Keratinocyte (primary cell): ENCODE measurements at regions not wholly inside any gene's neighbourhood (a gene's known extent, or its start where the extent isn't known, plus 50 kb on each side); places are given as distances from the start of the nearest gene placed in this dataset.

Source experiments
- DNase-seq: peaks from one replicate; pipeline ENCODE4 v3.0.0-alpha.2; 2011; ENCODE audit warnings: low read depth, missing footprints, low spot score
- FAIRE-seq: peaks from 2 replicates; lab custom pipeline; 2011; peaks lifted over from hg19 to GRCh38; lab: Jason Lieb, UNC
- H2AFZ ChIP-seq: 2 replicates; pipeline ENCODE4 v1.6.0; 2012; ENCODE audit warnings: low read length, control low read depth, inconsistent platforms; ENCODE audit not compliant: control insufficient read depth
- H3K27ac ChIP-seq: 2 replicates; pipeline ENCODE4 v1.5.1; 2011; ENCODE audit warnings: low read length; ENCODE audit not compliant: control insufficient read depth, insufficient read depth
- H3K27me3 ChIP-seq: 3 replicates; pipeline ENCODE4 v1.6.0; 2011; ENCODE audit warnings: low read length; ENCODE audit not compliant: control insufficient read depth, insufficient read depth; ENCODE audit errors: extremely low read depth
- H3K36me3 ChIP-seq, 2 experiments: 2 replicates in 1 of 2; 3 replicates in 1 of 2; pipeline ENCODE4 v1.5.1; 2011; ENCODE audit warnings: low read length in 2 of 2, mild to moderate bottlenecking in 1 of 2; ENCODE audit not compliant: control insufficient read depth in 2 of 2, insufficient read depth in 2 of 2; ENCODE audit errors: extremely low read depth in 1 of 2
- H3K4me1 ChIP-seq: 3 replicates; pipeline ENCODE4 v1.5.1; 2011; ENCODE audit warnings: low read length; ENCODE audit not compliant: control insufficient read depth, insufficient read depth; ENCODE audit errors: extremely low read depth
- H3K4me2 ChIP-seq: 3 replicates; pipeline ENCODE4 v1.6.0; 2011; ENCODE audit warnings: low read depth, low read length; ENCODE audit not compliant: control insufficient read depth, insufficient read depth; ENCODE audit errors: extremely low read depth
- H3K4me3 ChIP-seq, 3 experiments: fragments of 200-600 bp in 1 of 3; sonication (generic) in 1 of 3; 2 replicates in 2 of 3; 3 replicates in 1 of 3; pipeline ENCODE4 v1.5.1; 2011 to 2016; ENCODE audit warnings: low read length in 3 of 3, mild to moderate bottlenecking in 3 of 3, control low read depth in 2 of 3, inconsistent platforms in 1 of 3, low read depth in 1 of 3, mixed read lengths in 1 of 3, mixed run types in 1 of 3, moderate library complexity in 1 of 3; ENCODE audit not compliant: control insufficient read depth in 2 of 3, insufficient read depth in 2 of 3; ENCODE audit errors: extremely low read depth in 1 of 3
- H3K79me2 ChIP-seq: 2 replicates; pipeline ENCODE4 v1.6.0; 2012; ENCODE audit warnings: low read length; ENCODE audit not compliant: control insufficient read depth, insufficient read depth
- H3K9ac ChIP-seq: 3 replicates; pipeline ENCODE4 v1.6.0; 2011; ENCODE audit warnings: low read length; ENCODE audit not compliant: control insufficient read depth, insufficient read depth; ENCODE audit errors: extremely low read depth
- H3K9me1 ChIP-seq: 3 replicates; pipeline ENCODE4 v1.6.0; 2011; ENCODE audit warnings: low read length; ENCODE audit not compliant: control insufficient read depth, insufficient read depth; ENCODE audit errors: extremely low read depth
- H3K9me3 ChIP-seq: 2 replicates; pipeline ENCODE4 v1.5.1; 2012; ENCODE audit warnings: low read depth, low read length; ENCODE audit not compliant: control insufficient read depth
- H4K20me1 ChIP-seq: 3 replicates; pipeline ENCODE4 v1.6.0; 2011; ENCODE audit warnings: low read length; ENCODE audit not compliant: control insufficient read depth, insufficient read depth; ENCODE audit errors: extremely low read depth
- EZH2 ChIP-seq: IDR thresholded peaks from one replicate; pipeline ENCODE4 v1.6.1; 2012; ENCODE audit warnings: inconsistent platforms, mild to moderate bottlenecking, low read length, moderate library complexity
- dilution Hi-C: fragments of 300-500 bp; cut with MboI; formaldehyde crosslinking; loops from one replicate; pipeline ENCODE4 v1.7.0; 2020; ENCODE audit warnings: low sequenced_read_pairs; ENCODE audit not compliant: extremely low pct_ligation_motif_present
- TF ChIP-seq, protein P1 (sequence below), 3 experiments: IDR thresholded peaks in 1 of 3; conservative IDR thresholded peaks in 1 of 3; optimal IDR thresholded peaks in 1 of 3; 2 replicates in 2 of 3; 3 replicates in 1 of 3; pipeline versions ENCODE3 to v1.5.1; 2011; ENCODE audit warnings: low read length in 3 of 3, mild to moderate bottlenecking in 3 of 3, moderate library complexity in 2 of 3, control low read depth in 1 of 3, inconsistent platforms in 1 of 3; ENCODE audit not compliant: insufficient read depth in 2 of 3; ENCODE audit errors: extremely low read depth in 1 of 3

DNA sequence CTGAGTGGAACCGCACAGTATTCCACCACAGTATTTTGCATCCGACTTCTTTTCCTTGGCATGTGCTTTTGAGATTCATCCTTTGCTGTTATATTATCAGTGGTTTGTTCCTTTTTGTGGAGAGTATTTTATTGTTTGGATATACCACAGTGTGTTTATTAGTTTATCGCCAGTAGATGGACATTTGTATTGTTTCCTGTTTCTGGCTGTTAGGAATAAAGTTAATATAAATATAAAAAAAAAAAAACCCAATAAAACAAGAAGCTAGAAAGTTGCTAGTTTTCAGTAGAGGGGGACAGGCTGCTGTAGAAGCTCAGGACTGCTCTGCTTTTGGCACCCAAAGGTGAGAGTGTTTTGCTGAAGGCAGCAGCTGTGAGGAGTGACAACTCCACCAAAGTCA is 62.0 kb upstream of the EEA1 start:
- Histone ChIP-seq H3K27me3 (no peaks in the 10 kb centered on the region), H4K20me1 (no peaks in the 10 kb centered on the region), H3K27ac (no peak overlapping the region), H3K4me2 (no peak overlapping the region), H3K9ac (no peak overlapping the region), H3K79me2 (no peaks in the 10 kb centered on the region), H3K9me3 (no peaks in the 10 kb centered on the region), H3K4me1 (peaks cover 3% of the 10 kb centered on the region), H3K9me1 (no peaks in the 10 kb centered on the region), H2AFZ (no peak overlapping the region), H3K36me3 (no peaks in the 10 kb centered on the region), H3K4me3 (no peak overlapping the region)
- no peak for TF ChIP-seq EZH2
- TF ChIP-seq, protein P1, sequence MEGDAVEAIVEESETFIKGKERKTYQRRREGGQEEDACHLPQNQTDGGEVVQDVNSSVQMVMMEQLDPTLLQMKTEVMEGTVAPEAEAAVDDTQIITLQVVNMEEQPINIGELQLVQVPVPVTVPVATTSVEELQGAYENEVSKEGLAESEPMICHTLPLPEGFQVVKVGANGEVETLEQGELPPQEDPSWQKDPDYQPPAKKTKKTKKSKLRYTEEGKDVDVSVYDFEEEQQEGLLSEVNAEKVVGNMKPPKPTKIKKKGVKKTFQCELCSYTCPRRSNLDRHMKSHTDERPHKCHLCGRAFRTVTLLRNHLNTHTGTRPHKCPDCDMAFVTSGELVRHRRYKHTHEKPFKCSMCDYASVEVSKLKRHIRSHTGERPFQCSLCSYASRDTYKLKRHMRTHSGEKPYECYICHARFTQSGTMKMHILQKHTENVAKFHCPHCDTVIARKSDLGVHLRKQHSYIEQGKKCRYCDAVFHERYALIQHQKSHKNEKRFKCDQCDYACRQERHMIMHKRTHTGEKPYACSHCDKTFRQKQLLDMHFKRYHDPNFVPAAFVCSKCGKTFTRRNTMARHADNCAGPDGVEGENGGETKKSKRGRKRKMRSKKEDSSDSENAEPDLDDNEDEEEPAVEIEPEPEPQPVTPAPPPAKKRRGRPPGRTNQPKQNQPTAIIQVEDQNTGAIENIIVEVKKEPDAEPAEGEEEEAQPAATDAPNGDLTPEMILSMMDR (optimal IDR thresholded peaks at IDR 0.05 in 1 of 3, IDR thresholded peaks at IDR 0.05 in 1 of 3, conservative IDR thresholded peaks at IDR 0.05 in 1 of 3; ENCODE audit: extremely low read depth in 1 of 3, insufficient read depth in 2 of 3, low read length in 3 of 3) = no peak
- no peak for DNase-seq
- dilution Hi-C loops = no loop called here
- FAIRE-seq = no peak

DNA sequence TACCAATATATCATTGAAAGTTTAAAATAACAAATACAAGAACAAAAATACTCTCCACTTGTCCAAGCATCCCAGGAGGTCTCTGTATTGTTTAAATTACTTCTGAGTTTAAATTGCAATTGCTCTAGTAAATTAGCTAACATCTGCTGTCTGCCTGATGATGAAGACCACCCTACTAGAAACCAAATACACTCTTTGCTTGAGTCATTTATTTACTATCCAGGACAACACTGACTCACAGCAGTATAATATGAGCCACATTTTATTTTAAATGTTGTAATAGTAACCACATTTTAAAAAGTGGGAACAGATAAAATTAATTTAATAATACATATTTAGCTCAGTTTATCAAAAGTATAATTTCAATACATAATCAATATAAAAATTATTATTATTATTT is 62.9 kb upstream of the EEA1 start:
- Histone ChIP-seq H3K9ac (no peak overlapping the region), H3K9me3 (no peaks in the 10 kb centered on the region), H3K9me1 (no peaks in the 10 kb centered on the region), H2AFZ (no peak overlapping the region), H3K4me3 (no peak overlapping the region), H3K27ac (no peak overlapping the region), H3K27me3 (no peaks in the 10 kb centered on the region), H3K79me2 (no peaks in the 10 kb centered on the region), H3K36me3 (no peaks in the 10 kb centered on the region), H3K4me2 (no peak overlapping the region), H3K4me1 (peaks cover 10% of the 10 kb centered on the region), H4K20me1 (no peaks in the 10 kb centered on the region)
- FAIRE-seq = no peak
- dilution Hi-C loops = no loop called here
- no peak for DNase-seq
- no peak for TF ChIP-seq EZH2
- TF ChIP-seq, protein P1 (optimal IDR thresholded peaks at IDR 0.05 in 1 of 3, IDR thresholded peaks at IDR 0.05 in 1 of 3, conservative IDR thresholded peaks at IDR 0.05 in 1 of 3; ENCODE audit: extremely low read depth in 1 of 3, insufficient read depth in 2 of 3, low read length in 3 of 3) = no peak
